HCT116 (cell line): ENCODE measurements at regions not wholly inside any gene's neighbourhood (a gene's known extent, or its start where the extent isn't known, plus 50 kb on each side); places are given as distances from the start of the nearest gene placed in this dataset.

Experiments used
- ATAC-seq: fragments of 200-7000 bp; cut with Tn5 transposase; 2 replicates; pipeline ENCODE4 v1.9.1; 2020; ENCODE audit warnings: mild to moderate bottlenecking, moderate library complexity
- BruUV-seq: library from RNA; stranded (reverse); fragments of 400-500 nt; replicated peaks from 2 replicates; lab custom pipeline; 2021; lab: Mats Ljungman, UMichigan
- CTCF ChIA-PET: fragments of 300-600 bp; sonication (Branson Sonifier 250); formaldehyde crosslinking; loops from one replicate; lab custom pipeline; 2021; ENCODE audit warnings: antibody characterized with exemption; lab: Charles Lee
- POLR2A ChIA-PET: fragments of 300-600, 350-600 bp; sonication (Branson Sonifier 250); formaldehyde crosslinking; loops from one replicate; lab custom pipeline; 2021; ENCODE audit warnings: antibody characterized with exemption; lab: Charles Lee
- RAD21 ChIA-PET, 2 experiments: fragments of 300-600 bp; sonication (Branson Sonifier 250); formaldehyde crosslinking; loops; one replicate each; lab custom pipeline; 2023; ENCODE audit warnings: low total read pairs in 2 of 2; ENCODE audit not compliant: uncharacterized antibody in 2 of 2, unreplicated experiment in 2 of 2, low non-redundant PET in 1 of 2; lab: Charles Lee
- DNase-seq: peaks from one replicate; pipeline ENCODE4 v3.0.0-alpha.2; 2010; ENCODE audit warnings: low read depth, low spot score
- H2AFZ ChIP-seq: fragments of 200-600 bp; shearing (Covaris generic), sonication (generic); 2 replicates; pipeline ENCODE4 v1.6.1; 2017; ENCODE audit warnings: low read depth, mixed run types, mixed read lengths, antibody characterized with exemption, low read length; ENCODE audit not compliant: poor library complexity, severe bottlenecking
- H3K27ac ChIP-seq: 2 replicates; pipeline ENCODE4 v1.5.1; 2012; ENCODE audit warnings: low read depth, low read length
- H3K27me3 ChIP-seq: fragments of 200-600 bp; sonication (generic); 2 replicates; pipeline ENCODE4 v1.6.1; 2016; ENCODE audit warnings: mixed run types, low read length, mixed read lengths; ENCODE audit not compliant: insufficient read depth
- H3K36me3 ChIP-seq, 2 experiments: fragments of 200-500 bp in 1 of 2; fragments of 200-600 bp in 1 of 2; sonication (Bioruptor generic) in 1 of 2; sonication (generic) in 1 of 2; 2 replicates each; pipeline versions ENCODE4 v1.5.1 to v1.6.1; 2014 to 2016; ENCODE audit warnings: low read length in 2 of 2, inconsistent platforms in 1 of 2, mixed read lengths in 1 of 2, mixed run types in 1 of 2; ENCODE audit not compliant: insufficient read depth in 2 of 2, control insufficient read depth in 1 of 2
- H3K4me1 ChIP-seq, 2 experiments: fragments of 200-600 bp in 1 of 2; sonication (generic) in 1 of 2; 2 replicates each; pipeline versions ENCODE4 v1.5.1 to v1.6.1; 2012 to 2017; ENCODE audit warnings: low read length in 2 of 2, inconsistent platforms in 1 of 2, mild to moderate bottlenecking in 1 of 2, mixed read lengths in 1 of 2, mixed run types in 1 of 2, moderate library complexity in 1 of 2; ENCODE audit not compliant: insufficient read depth in 2 of 2, control insufficient read depth in 1 of 2
- H3K4me2 ChIP-seq: fragments of 200-600 bp; sonication (generic); 2 replicates; pipeline ENCODE4 v1.6.1; 2017; ENCODE audit warnings: mixed run types, low read length, mixed read lengths
- H3K4me3 ChIP-seq, 2 experiments: fragments of 200-600 bp in 1 of 2; sonication (generic) in 1 of 2; replicated peaks in 1 of 2; 2 replicates each; pipeline ENCODE4 v1.5.1; 2011 to 2016; ENCODE audit warnings: low read length in 2 of 2, control low read depth in 1 of 2, low read depth in 1 of 2, mild to moderate bottlenecking in 1 of 2, mixed read lengths in 1 of 2, mixed run types in 1 of 2
- H3K79me2 ChIP-seq: fragments of 200-600 bp; sonication (generic); 2 replicates; pipeline ENCODE4 v1.6.1; 2017; ENCODE audit warnings: mild to moderate bottlenecking, mixed run types, low read length, moderate library complexity, mixed read lengths; ENCODE audit not compliant: insufficient read depth
- H3K9ac ChIP-seq: fragments of 200-600 bp; sonication (generic); 2 replicates; pipeline ENCODE4 v1.6.1; 2016; ENCODE audit warnings: low read length, mixed read lengths
- H3K9me2 ChIP-seq: fragments of 200-600 bp; sonication (generic), shearing (Covaris generic); 2 replicates; pipeline ENCODE4 v1.6.1; 2017; ENCODE audit warnings: mixed run types, mild to moderate bottlenecking, moderate library complexity; ENCODE audit not compliant: insufficient read depth
- H3K9me3 ChIP-seq, 2 experiments: fragments of 200-500 bp in 1 of 2; fragments of 200-600 bp in 1 of 2; sonication (Bioruptor generic) in 1 of 2; sonication (generic) in 1 of 2; 2 replicates each; pipeline ENCODE4 v1.6.1; 2014 to 2017; ENCODE audit warnings: low read length in 2 of 2, mixed read lengths in 2 of 2, inconsistent platforms in 1 of 2, low read depth in 1 of 2, mild to moderate bottlenecking in 1 of 2, mixed run types in 1 of 2, moderate library complexity in 1 of 2; ENCODE audit not compliant: control insufficient read depth in 1 of 2, insufficient read depth in 1 of 2
- H4K20me1 ChIP-seq: fragments of 200-600 bp; sonication (generic), shearing (Covaris generic); 2 replicates; pipeline ENCODE4 v1.6.1; 2017; ENCODE audit warnings: mixed run types, mild to moderate bottlenecking, moderate library complexity; ENCODE audit not compliant: insufficient read depth
- CTCF ChIP-seq, 3 experiments: fragments of 200-600 bp in 1 of 3; sonication (generic) in 1 of 3; IDR thresholded peaks in 2 of 3; conservative IDR thresholded peaks in 1 of 3; 2 replicates each; pipeline ENCODE4 v1.5.1; 2012 to 2017; ENCODE audit warnings: low read depth in 2 of 3, low read length in 2 of 3, antibody characterized with exemption in 1 of 3, borderline replicate concordance in 1 of 3, control low read depth in 1 of 3, mild to moderate bottlenecking in 1 of 3, mixed read lengths in 1 of 3, mixed run types in 1 of 3, moderate library complexity in 1 of 3; ENCODE audit not compliant: insufficient read depth in 1 of 3
- EGR1 ChIP-seq: IDR thresholded peaks from 2 replicates; pipeline ENCODE4 v1.6.1; 2012; ENCODE audit warnings: low read depth
- EZH2 ChIP-seq: fragments of 200-600 bp; sonication (generic); IDR thresholded peaks from 2 replicates; pipeline ENCODE4 v1.6.1; 2017; ENCODE audit warnings: antibody characterized with exemption, mixed run types
- JUND ChIP-seq: IDR thresholded peaks from 2 replicates; pipeline ENCODE4 v1.6.1; 2012
- RAD21 ChIP-seq: IDR thresholded peaks from 2 replicates; pipeline ENCODE4 v1.6.1; 2012; ENCODE audit warnings: low read depth, mild to moderate bottlenecking
- REST ChIP-seq: IDR thresholded peaks from 2 replicates; pipeline ENCODE4 v1.6.1; 2012; ENCODE audit warnings: low read depth
- SIN3A ChIP-seq: IDR thresholded peaks from 2 replicates; pipeline ENCODE4 v1.6.1; 2012; ENCODE audit warnings: low read depth
- SRF ChIP-seq: IDR thresholded peaks from 2 replicates; pipeline ENCODE4 v1.6.1; 2012; ENCODE audit warnings: low read depth
- TCF7L2 ChIP-seq: IDR thresholded peaks from 2 replicates; pipeline ENCODE4 v1.7.0; 2011; ENCODE audit warnings: borderline replicate concordance, inconsistent platforms; ENCODE audit not compliant: insufficient read depth, insufficient read length; ENCODE audit errors: extremely low read depth
- ZFX ChIP-seq: fragments of 450-650 bp; IDR thresholded peaks from 2 replicates; pipeline ENCODE4 v1.6.1; 2017
- ZNF274 ChIP-seq: fragments of 200-500 bp; sonication (Bioruptor generic); IDR thresholded peaks from 2 replicates; pipeline ENCODE4 v1.6.1; 2014; ENCODE audit warnings: mild to moderate bottlenecking, low read depth, low read length, inconsistent platforms
- intact Hi-C: fragments of 100-400 bp; cut with micrococcal nuclease; formaldehyde crosslinking; loops from 2 replicates; pipeline ENCODE4 v1.10.0; 2022
- TF ChIP-seq, protein P1 (sequence below): IDR thresholded peaks from 2 replicates; pipeline ENCODE4 v1.6.1; 2011; ENCODE audit warnings: mild to moderate bottlenecking, low read length, moderate library complexity; ENCODE audit not compliant: insufficient replicate concordance; ENCODE audit errors: extremely low read depth
- TF ChIP-seq, protein P2 (sequence below): IDR thresholded peaks from 2 replicates; pipeline ENCODE4 v1.6.1; 2012

GRCh38 chr5:98209418-98209817 lies 564.0 kb upstream of the RGMB start (continued):
- TF ChIP-seq, protein P1, sequence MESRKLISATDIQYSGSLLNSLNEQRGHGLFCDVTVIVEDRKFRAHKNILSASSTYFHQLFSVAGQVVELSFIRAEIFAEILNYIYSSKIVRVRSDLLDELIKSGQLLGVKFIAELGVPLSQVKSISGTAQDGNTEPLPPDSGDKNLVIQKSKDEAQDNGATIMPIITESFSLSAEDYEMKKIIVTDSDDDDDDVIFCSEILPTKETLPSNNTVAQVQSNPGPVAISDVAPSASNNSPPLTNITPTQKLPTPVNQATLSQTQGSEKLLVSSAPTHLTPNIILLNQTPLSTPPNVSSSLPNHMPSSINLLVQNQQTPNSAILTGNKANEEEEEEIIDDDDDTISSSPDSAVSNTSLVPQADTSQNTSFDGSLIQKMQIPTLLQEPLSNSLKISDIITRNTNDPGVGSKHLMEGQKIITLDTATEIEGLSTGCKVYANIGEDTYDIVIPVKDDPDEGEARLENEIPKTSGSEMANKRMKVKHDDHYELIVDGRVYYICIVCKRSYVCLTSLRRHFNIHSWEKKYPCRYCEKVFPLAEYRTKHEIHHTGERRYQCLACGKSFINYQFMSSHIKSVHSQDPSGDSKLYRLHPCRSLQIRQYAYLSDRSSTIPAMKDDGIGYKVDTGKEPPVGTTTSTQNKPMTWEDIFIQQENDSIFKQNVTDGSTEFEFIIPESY = no peak
- TF ChIP-seq SRF (no peak), ZNF274 (no peak), ZFX (no peak), EZH2 (no peak)
- TF ChIP-seq, all 23 proteins: peak for 0

- POLR2A ChIA-PET = no interaction called here
- Histone ChIP-seq H3K4me2 (no peak overlapping the region), H3K27me3 (no peaks in the 10 kb centered on the region), H4K20me1 (no peaks in the 10 kb centered on the region), H2AFZ (no peak overlapping the region), H3K9ac (no peak overlapping the region), H3K4me1 (no peaks in the 10 kb centered on the region), H3K36me3 (no peaks in the 10 kb centered on the region), H3K27ac (no peak overlapping the region), H3K79me2 (no peaks in the 10 kb centered on the region), H3K4me3 (no peak overlapping the region), H3K9me2 (no peaks in the 10 kb centered on the region), H3K9me3 (no peaks in the 10 kb centered on the region)
- no peak for DNase-seq
- no TSS peak for BruUV-seq
- CTCF ChIA-PET = no interaction called here
- intact Hi-C loops = no loop called here
- RAD21 ChIA-PET = interaction anchor here in 1 of 2 experiments (0.6 kb wide), 1 partner anchor 199 kb away, joined by 3 read pairs; no protein-coding TSS in a partner anchor
- no peak for ATAC-seq
- no peak for TF ChIP-seq RAD21
- no peak for TF ChIP-seq REST
- TF ChIP-seq, protein P1 = no peak
- TF ChIP-seq ZNF274 = no peak
- TF ChIP-seq TCF7L2 = no peak
- no peak for TF ChIP-seq JUND
- no peak for TF ChIP-seq EZH2
- TF ChIP-seq, protein P2, sequence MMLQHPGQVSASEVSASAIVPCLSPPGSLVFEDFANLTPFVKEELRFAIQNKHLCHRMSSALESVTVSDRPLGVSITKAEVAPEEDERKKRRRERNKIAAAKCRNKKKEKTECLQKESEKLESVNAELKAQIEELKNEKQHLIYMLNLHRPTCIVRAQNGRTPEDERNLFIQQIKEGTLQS = no peak
- no peak for TF ChIP-seq EGR1
- TF ChIP-seq CTCF (IDR thresholded peaks at IDR 0.05 in 2 of 3, conservative IDR thresholded peaks at IDR 0.05 in 1 of 3; ENCODE audit: borderline replicate concordance in 1 of 3, insufficient read depth in 1 of 3, low read depth in 2 of 3, low read length in 2 of 3) = no peak
- TF ChIP-seq SIN3A = no peak
Observed at GRCh38 chr5:98214240-98215051, 559.0 kb upstream of the RGMB start.
